ENCODE measurements at regions not wholly inside any gene's neighbourhood (a gene's known extent, or its start where the extent isn't known, plus 50 kb on each side); places are given as distances from the start of the nearest gene placed in this dataset.

- no peak for DNase-seq (ENCODE audit: extremely low spot score)
- POLR2A ChIA-PET = no interaction called here
- TF ChIP-seq HDGF (IDR thresholded peaks at IDR 0.05; ENCODE audit: borderline replicate concordance) = no peak
- TF ChIP-seq SP1 (IDR thresholded peaks at IDR 0.05) = no peak
- TF ChIP-seq CTBP1 (IDR thresholded peaks at IDR 0.05; ENCODE audit: borderline replicate concordance) = no peak
- TF ChIP-seq ELF4 (IDR thresholded peaks at IDR 0.05) = no peak
- no peak for TF ChIP-seq SUZ12 (IDR thresholded peaks at IDR 0.05)
- TF ChIP-seq LEF1 (IDR thresholded peaks at IDR 0.05; ENCODE audit: borderline replicate concordance) = no peak
- TF ChIP-seq ZNF384 (IDR thresholded peaks at IDR 0.05) = no peak
- CTCF ChIA-PET = no interaction called here
Measured at GRCh38 chr11:134633276-134633675, 221.2 kb upstream of the B3GAT1 start.

- no peak for DNase-seq (ENCODE audit: extremely low spot score)
- POLR2A ChIA-PET = no interaction called here
- TF ChIP-seq L3MBTL2 (conservative IDR thresholded peaks at IDR 0.05) = no peak
- no peak for TF ChIP-seq FOXK2 (IDR thresholded peaks at IDR 0.05)
- TF ChIP-seq ELF4 (IDR thresholded peaks at IDR 0.05) = no peak
- no peak for TF ChIP-seq ARNT (IDR thresholded peaks at IDR 0.05)
- no peak for TF ChIP-seq HDGF (IDR thresholded peaks at IDR 0.05; ENCODE audit: borderline replicate concordance)
- TF ChIP-seq SP1 (IDR thresholded peaks at IDR 0.05) = no peak
- TF ChIP-seq BHLHE40 (IDR thresholded peaks at IDR 0.05; ENCODE audit: borderline replicate concordance) = no peak
- TF ChIP-seq ZNF384 (IDR thresholded peaks at IDR 0.05) = no peak
- no peak for TF ChIP-seq PKNOX1 (IDR thresholded peaks at IDR 0.05)
- no peak for TF ChIP-seq FOXA1 (IDR thresholded peaks at IDR 0.05)
- TF ChIP-seq LEF1 (IDR thresholded peaks at IDR 0.05; ENCODE audit: borderline replicate concordance) = no peak
- no peak for TF ChIP-seq FOXM1 (IDR thresholded peaks at IDR 0.05; ENCODE audit: borderline replicate concordance)
- TF ChIP-seq CTBP1 (IDR thresholded peaks at IDR 0.05; ENCODE audit: borderline replicate concordance) = no peak
- no peak for TF ChIP-seq TARDBP (IDR thresholded peaks at IDR 0.05)
- TF ChIP-seq SUZ12 (IDR thresholded peaks at IDR 0.05) = no peak
- no peak for TF ChIP-seq NFRKB (IDR thresholded peaks at IDR 0.05)
- CTCF ChIA-PET = no interaction called here
Measured at GRCh38 chr11:134632347-134633119, 220.5 kb upstream of the B3GAT1 start.

- ChIA-PET POLR2A (no interaction called here), CTCF (no interaction called here)
- DNase-seq (ENCODE audit: extremely low spot score) = no peak
- TF ChIP-seq BHLHE40 (IDR thresholded peaks at IDR 0.05; ENCODE audit: borderline replicate concordance) = no peak
- no peak for TF ChIP-seq HDGF (IDR thresholded peaks at IDR 0.05; ENCODE audit: borderline replicate concordance)
- TF ChIP-seq ELF4 (IDR thresholded peaks at IDR 0.05) = no peak
- TF ChIP-seq FOXA1 (IDR thresholded peaks at IDR 0.05) = no peak
- TF ChIP-seq L3MBTL2 (conservative IDR thresholded peaks at IDR 0.05) = no peak
- TF ChIP-seq FOXK2 (IDR thresholded peaks at IDR 0.05) = no peak
- TF ChIP-seq ARNT (IDR thresholded peaks at IDR 0.05) = no peak
- no peak for TF ChIP-seq TARDBP (IDR thresholded peaks at IDR 0.05)
- TF ChIP-seq SP1 (IDR thresholded peaks at IDR 0.05) = no peak
- TF ChIP-seq CTBP1 (IDR thresholded peaks at IDR 0.05; ENCODE audit: borderline replicate concordance) = no peak
- TF ChIP-seq ZNF384 (IDR thresholded peaks at IDR 0.05) = no peak
- no peak for TF ChIP-seq FOXM1 (IDR thresholded peaks at IDR 0.05; ENCODE audit: borderline replicate concordance)
Measured at GRCh38 chr11:134630861-134631260, 218.8 kb upstream of the B3GAT1 start.

GRCh38 chr11:134628426-134628825, 216.4 kb upstream of the B3GAT1 start:
- CTCF ChIA-PET = no interaction called here

GRCh38 chr11:134626032-134626431, 214.0 kb upstream of the B3GAT1 start:
- POLR2A ChIA-PET = no interaction called here
- TF ChIP-seq NFRKB (IDR thresholded peaks at IDR 0.05) (no peak), CTBP1 (IDR thresholded peaks at IDR 0.05; ENCODE audit: borderline replicate concordance) (no peak), ELF4 (IDR thresholded peaks at IDR 0.05) (no peak), L3MBTL2 (conservative IDR thresholded peaks at IDR 0.05) (no peak), FOXM1 (IDR thresholded peaks at IDR 0.05; ENCODE audit: borderline replicate concordance) (no peak), SUZ12 (IDR thresholded peaks at IDR 0.05) (no peak), ARNT (IDR thresholded peaks at IDR 0.05) (no peak), BHLHE40 (IDR thresholded peaks at IDR 0.05; ENCODE audit: borderline replicate concordance) (no peak), ZNF384 (IDR thresholded peaks at IDR 0.05) (no peak)
- CTCF ChIA-PET = no interaction called here
- no peak for DNase-seq (ENCODE audit: extremely low spot score)

More at GRCh38 chr11:134628426-134628825, 216.4 kb upstream of the B3GAT1 start:
- no peak for DNase-seq (ENCODE audit: extremely low spot score)
- TF ChIP-seq TARDBP (IDR thresholded peaks at IDR 0.05) = no peak
- no peak for TF ChIP-seq HDGF (IDR thresholded peaks at IDR 0.05; ENCODE audit: borderline replicate concordance)
- no peak for TF ChIP-seq ZNF384 (IDR thresholded peaks at IDR 0.05)
- no peak for TF ChIP-seq BHLHE40 (IDR thresholded peaks at IDR 0.05; ENCODE audit: borderline replicate concordance)
- TF ChIP-seq FOXA1 (IDR thresholded peaks at IDR 0.05) = no peak
- no peak for TF ChIP-seq CTBP1 (IDR thresholded peaks at IDR 0.05; ENCODE audit: borderline replicate concordance)
- no peak for TF ChIP-seq SP1 (IDR thresholded peaks at IDR 0.05)
- no peak for TF ChIP-seq L3MBTL2 (conservative IDR thresholded peaks at IDR 0.05)
- no peak for TF ChIP-seq NFRKB (IDR thresholded peaks at IDR 0.05)
- TF ChIP-seq ARNT (IDR thresholded peaks at IDR 0.05) = no peak
- TF ChIP-seq FOXM1 (IDR thresholded peaks at IDR 0.05; ENCODE audit: borderline replicate concordance) = no peak
- no peak for TF ChIP-seq FOXK2 (IDR thresholded peaks at IDR 0.05)
- no peak for TF ChIP-seq LEF1 (IDR thresholded peaks at IDR 0.05; ENCODE audit: borderline replicate concordance)
- TF ChIP-seq ELF4 (IDR thresholded peaks at IDR 0.05) = no peak
- TF ChIP-seq SUZ12 (IDR thresholded peaks at IDR 0.05) = no peak
- no peak for TF ChIP-seq PKNOX1 (IDR thresholded peaks at IDR 0.05)
- POLR2A ChIA-PET = no interaction called here

GRCh38 chr11:134625631-134626030, 213.6 kb upstream of the B3GAT1 start:
- no peak for TF ChIP-seq PKNOX1 (IDR thresholded peaks at IDR 0.05)
- no peak for TF ChIP-seq CTBP1 (IDR thresholded peaks at IDR 0.05; ENCODE audit: borderline replicate concordance)
- no peak for TF ChIP-seq ELF4 (IDR thresholded peaks at IDR 0.05)
- no peak for TF ChIP-seq ARNT (IDR thresholded peaks at IDR 0.05)
- no peak for TF ChIP-seq L3MBTL2 (conservative IDR thresholded peaks at IDR 0.05)
- TF ChIP-seq BHLHE40 (IDR thresholded peaks at IDR 0.05; ENCODE audit: borderline replicate concordance) = no peak
- no peak for TF ChIP-seq FOXA1 (IDR thresholded peaks at IDR 0.05)
- no peak for DNase-seq (ENCODE audit: extremely low spot score)
- ChIA-PET POLR2A (no interaction called here), CTCF (no interaction called here)
